ENCODE measurements at regions not wholly inside any gene's neighbourhood (a gene's known extent, or its start where the extent isn't known, plus 50 kb on each side); places are given as distances from the start of the nearest gene placed in this dataset.

- ChIA-PET POLR2A (no interaction called here), CTCF (no interaction called here)
- H3K36me3 Mint-ChIP-seq: no peaks in the 10 kb centered on the region
- H3K9me3 Mint-ChIP-seq: no peaks in the 10 kb centered on the region
- no peak overlapping the region for H3K4me3 Mint-ChIP-seq
- ATAC-seq: no peak
- no peaks in the 10 kb centered on the region for H3K27me3 Mint-ChIP-seq (ENCODE audit: low read depth)
- no peaks in the 10 kb centered on the region for H3K4me1 Mint-ChIP-seq
- no peak for DNase-seq (ENCODE audit: low spot score)
- 0 out of 2 replicates have a peak overlapping the region, but pooled peaks have one; percentile 60 for H3K27ac Mint-ChIP-seq
- TF ChIP-seq, protein P1, sequence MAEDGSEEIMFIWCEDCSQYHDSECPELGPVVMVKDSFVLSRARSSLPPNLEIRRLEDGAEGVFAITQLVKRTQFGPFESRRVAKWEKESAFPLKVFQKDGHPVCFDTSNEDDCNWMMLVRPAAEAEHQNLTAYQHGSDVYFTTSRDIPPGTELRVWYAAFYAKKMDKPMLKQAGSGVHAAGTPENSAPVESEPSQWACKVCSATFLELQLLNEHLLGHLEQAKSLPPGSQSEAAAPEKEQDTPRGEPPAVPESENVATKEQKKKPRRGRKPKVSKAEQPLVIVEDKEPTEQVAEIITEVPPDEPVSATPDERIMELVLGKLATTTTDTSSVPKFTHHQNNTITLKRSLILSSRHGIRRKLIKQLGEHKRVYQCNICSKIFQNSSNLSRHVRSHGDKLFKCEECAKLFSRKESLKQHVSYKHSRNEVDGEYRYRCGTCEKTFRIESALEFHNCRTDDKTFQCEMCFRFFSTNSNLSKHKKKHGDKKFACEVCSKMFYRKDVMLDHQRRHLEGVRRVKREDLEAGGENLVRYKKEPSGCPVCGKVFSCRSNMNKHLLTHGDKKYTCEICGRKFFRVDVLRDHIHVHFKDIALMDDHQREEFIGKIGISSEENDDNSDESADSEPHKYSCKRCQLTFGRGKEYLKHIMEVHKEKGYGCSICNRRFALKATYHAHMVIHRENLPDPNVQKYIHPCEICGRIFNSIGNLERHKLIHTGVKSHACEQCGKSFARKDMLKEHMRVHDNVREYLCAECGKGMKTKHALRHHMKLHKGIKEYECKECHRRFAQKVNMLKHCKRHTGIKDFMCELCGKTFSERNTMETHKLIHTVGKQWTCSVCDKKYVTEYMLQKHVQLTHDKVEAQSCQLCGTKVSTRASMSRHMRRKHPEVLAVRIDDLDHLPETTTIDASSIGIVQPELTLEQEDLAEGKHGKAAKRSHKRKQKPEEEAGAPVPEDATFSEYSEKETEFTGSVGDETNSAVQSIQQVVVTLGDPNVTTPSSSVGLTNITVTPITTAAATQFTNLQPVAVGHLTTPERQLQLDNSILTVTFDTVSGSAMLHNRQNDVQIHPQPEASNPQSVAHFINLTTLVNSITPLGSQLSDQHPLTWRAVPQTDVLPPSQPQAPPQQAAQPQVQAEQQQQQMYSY (CRISPR knock-in tag; IDR thresholded peaks at IDR 0.05): no peak
- TF ChIP-seq EMX1 (CRISPR knock-in tag; IDR thresholded peaks at IDR 0.05): no peak
- no peak for TF ChIP-seq SOX15 (CRISPR knock-in tag; IDR thresholded peaks at IDR 0.05)
- no peak for TF ChIP-seq GABPB1 (CRISPR knock-in tag; IDR thresholded peaks at IDR 0.05)
- TF ChIP-seq TEAD4 (CRISPR knock-in tag; IDR thresholded peaks at IDR 0.05): no peak
- no peak for TF ChIP-seq GRHL2 (CRISPR knock-in tag; IDR thresholded peaks at IDR 0.05; ENCODE audit: insufficient replicate concordance, severe bottlenecking)
- no peak for TF ChIP-seq TCF7 (CRISPR knock-in tag; IDR thresholded peaks at IDR 0.05; ENCODE audit: low read depth)
- no peak for TF ChIP-seq NFATC4 (CRISPR knock-in tag; IDR thresholded peaks at IDR 0.05)
- no peak for TF ChIP-seq ZNF138 (CRISPR knock-in tag; conservative IDR thresholded peaks at IDR 0.05)
- TF ChIP-seq, protein P2, sequence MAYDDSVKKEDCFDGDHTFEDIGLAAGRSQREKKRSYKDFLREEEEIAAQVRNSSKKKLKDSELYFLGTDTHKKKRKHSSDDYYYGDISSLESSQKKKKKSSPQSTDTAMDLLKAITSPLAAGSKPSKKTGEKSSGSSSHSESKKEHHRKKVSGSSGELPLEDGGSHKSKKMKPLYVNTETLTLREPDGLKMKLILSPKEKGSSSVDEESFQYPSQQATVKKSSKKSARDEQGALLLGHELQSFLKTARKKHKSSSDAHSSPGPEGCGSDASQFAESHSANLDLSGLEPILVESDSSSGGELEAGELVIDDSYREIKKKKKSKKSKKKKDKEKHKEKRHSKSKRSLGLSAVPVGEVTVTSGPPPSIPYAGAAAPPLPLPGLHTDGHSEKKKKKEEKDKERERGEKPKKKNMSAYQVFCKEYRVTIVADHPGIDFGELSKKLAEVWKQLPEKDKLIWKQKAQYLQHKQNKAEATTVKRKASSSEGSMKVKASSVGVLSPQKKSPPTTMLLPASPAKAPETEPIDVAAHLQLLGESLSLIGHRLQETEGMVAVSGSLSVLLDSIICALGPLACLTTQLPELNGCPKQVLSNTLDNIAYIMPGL (CRISPR knock-in tag; IDR thresholded peaks at IDR 0.05): no peak
- TF ChIP-seq, protein P3, sequence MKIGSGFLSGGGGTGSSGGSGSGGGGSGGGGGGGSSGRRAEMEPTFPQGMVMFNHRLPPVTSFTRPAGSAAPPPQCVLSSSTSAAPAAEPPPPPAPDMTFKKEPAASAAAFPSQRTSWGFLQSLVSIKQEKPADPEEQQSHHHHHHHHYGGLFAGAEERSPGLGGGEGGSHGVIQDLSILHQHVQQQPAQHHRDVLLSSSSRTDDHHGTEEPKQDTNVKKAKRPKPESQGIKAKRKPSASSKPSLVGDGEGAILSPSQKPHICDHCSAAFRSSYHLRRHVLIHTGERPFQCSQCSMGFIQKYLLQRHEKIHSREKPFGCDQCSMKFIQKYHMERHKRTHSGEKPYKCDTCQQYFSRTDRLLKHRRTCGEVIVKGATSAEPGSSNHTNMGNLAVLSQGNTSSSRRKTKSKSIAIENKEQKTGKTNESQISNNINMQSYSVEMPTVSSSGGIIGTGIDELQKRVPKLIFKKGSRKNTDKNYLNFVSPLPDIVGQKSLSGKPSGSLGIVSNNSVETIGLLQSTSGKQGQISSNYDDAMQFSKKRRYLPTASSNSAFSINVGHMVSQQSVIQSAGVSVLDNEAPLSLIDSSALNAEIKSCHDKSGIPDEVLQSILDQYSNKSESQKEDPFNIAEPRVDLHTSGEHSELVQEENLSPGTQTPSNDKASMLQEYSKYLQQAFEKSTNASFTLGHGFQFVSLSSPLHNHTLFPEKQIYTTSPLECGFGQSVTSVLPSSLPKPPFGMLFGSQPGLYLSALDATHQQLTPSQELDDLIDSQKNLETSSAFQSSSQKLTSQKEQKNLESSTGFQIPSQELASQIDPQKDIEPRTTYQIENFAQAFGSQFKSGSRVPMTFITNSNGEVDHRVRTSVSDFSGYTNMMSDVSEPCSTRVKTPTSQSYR (CRISPR knock-in tag; IDR thresholded peaks at IDR 0.05): no peak
- TF ChIP-seq, protein P4, sequence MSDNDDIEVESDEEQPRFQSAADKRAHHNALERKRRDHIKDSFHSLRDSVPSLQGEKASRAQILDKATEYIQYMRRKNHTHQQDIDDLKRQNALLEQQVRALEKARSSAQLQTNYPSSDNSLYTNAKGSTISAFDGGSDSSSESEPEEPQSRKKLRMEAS (CRISPR knock-in tag; IDR thresholded peaks at IDR 0.05): no peak
- TF ChIP-seq HMGA2 (CRISPR knock-in tag; IDR thresholded peaks at IDR 0.05): no peak
- no peak for TF ChIP-seq ESRRA (CRISPR knock-in tag; IDR thresholded peaks at IDR 0.05; ENCODE audit: borderline replicate concordance)
- no peak for TF ChIP-seq USF2 (CRISPR knock-in tag; IDR thresholded peaks at IDR 0.05)
Measured at GRCh38 chr20:62566771-62567170, 75.5 kb upstream of the SLCO4A1 start.

GRCh38 chr20:62567246-62568044, 74.9 kb upstream of the SLCO4A1 start:
- Mint-ChIP-seq H3K36me3 (peaks cover 3% of the 10 kb centered on the region), H3K4me1 (0 out of 2 replicates have a peak, but pooled peaks cover 3% of the 10 kb centered on the region), H3K4me3 (no peak overlapping the region)

More at GRCh38 chr20:62567246-62568044, 74.9 kb upstream of the SLCO4A1 start:
- DNase-seq (ENCODE audit: low spot score) (no peak), ATAC-seq (no peak)
- POLR2A ChIA-PET: no interaction called here
- H3K9me3 Mint-ChIP-seq: peaks cover 6% of the 10 kb centered on the region
- peak overlapping the region; percentile 60 for H3K27ac Mint-ChIP-seq
- CTCF ChIA-PET: no interaction called here
- peaks cover 3% of the 10 kb centered on the region for H3K27me3 Mint-ChIP-seq (ENCODE audit: low read depth)
- TF ChIP-seq NR1H2 (CRISPR knock-in tag; IDR thresholded peaks at IDR 0.05) (no peak), SMAD4 (CRISPR knock-in tag; IDR thresholded peaks at IDR 0.05) (no peak), ZBTB43 (CRISPR knock-in tag; IDR thresholded peaks at IDR 0.05) (no peak)
- TF ChIP-seq, protein P5, sequence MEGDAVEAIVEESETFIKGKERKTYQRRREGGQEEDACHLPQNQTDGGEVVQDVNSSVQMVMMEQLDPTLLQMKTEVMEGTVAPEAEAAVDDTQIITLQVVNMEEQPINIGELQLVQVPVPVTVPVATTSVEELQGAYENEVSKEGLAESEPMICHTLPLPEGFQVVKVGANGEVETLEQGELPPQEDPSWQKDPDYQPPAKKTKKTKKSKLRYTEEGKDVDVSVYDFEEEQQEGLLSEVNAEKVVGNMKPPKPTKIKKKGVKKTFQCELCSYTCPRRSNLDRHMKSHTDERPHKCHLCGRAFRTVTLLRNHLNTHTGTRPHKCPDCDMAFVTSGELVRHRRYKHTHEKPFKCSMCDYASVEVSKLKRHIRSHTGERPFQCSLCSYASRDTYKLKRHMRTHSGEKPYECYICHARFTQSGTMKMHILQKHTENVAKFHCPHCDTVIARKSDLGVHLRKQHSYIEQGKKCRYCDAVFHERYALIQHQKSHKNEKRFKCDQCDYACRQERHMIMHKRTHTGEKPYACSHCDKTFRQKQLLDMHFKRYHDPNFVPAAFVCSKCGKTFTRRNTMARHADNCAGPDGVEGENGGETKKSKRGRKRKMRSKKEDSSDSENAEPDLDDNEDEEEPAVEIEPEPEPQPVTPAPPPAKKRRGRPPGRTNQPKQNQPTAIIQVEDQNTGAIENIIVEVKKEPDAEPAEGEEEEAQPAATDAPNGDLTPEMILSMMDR (IDR thresholded peaks at IDR 0.05): no peak
- TF ChIP-seq, protein P2 (CRISPR knock-in tag; IDR thresholded peaks at IDR 0.05): no peak
